Esophagus muscularis mucosa (tissue), 4 donors: ENCODE measurements at regions not wholly inside any gene's neighbourhood (a gene's known extent, or its start where the extent isn't known, plus 50 kb on each side); places are given as distances from the start of the nearest gene placed in this dataset.

ENCODE experiments used
- EP300 ChIP-seq: sonication (generic); formaldehyde crosslinking; IDR thresholded peaks from one replicate; pipeline ENCODE4 v1.6.1; 2017; ENCODE audit warnings: antibody characterized with exemption
- POLR2A ChIP-seq: fragments of 450-650 bp; IDR thresholded peaks from one replicate; pipeline ENCODE4 v1.6.1; 2017; ENCODE audit warnings: antibody characterized with exemption, moderate library complexity, mild to moderate bottlenecking, low read depth
- POLR2AphosphoS5 ChIP-seq, 2 donors: sonication (generic); formaldehyde crosslinking; IDR thresholded peaks; one replicate each; pipeline ENCODE4 v1.6.1; 2017; ENCODE audit warnings: antibody characterized with exemption in 2 of 2
- TF ChIP-seq, protein P1 (sequence below), 3 experiments: fragments of 200-600 bp in 2 of 3; fragments of 450-650 bp in 1 of 3; sonication (generic) in 2 of 3; IDR thresholded peaks; one replicate each; pipeline ENCODE4 v1.5.1; 2017 to 2019; ENCODE audit warnings: antibody characterized with exemption in 3 of 3, mild to moderate bottlenecking in 2 of 3, moderate library complexity in 1 of 3

DNA sequence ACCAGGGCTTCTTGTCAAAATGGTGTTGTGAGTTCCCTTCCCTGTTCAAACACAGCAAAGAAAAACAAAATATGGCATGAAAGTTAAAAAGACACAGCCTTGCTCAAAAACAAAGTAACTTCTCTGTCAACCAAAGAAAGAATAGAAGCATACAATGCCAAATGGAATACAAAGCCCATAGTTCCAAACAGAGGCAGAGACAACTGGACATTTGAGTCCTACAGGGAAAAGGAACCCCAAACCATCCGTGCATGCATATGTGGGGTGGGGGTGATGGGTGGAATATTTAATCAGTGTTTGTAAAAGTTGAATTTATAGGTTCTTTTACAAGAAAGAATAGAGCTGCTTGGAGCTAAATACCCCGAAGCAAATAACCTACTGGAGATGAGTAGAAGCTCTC lies 218.7 kb downstream of the FAM76B start:
- TF ChIP-seq POLR2AphosphoS5 (IDR thresholded peaks at IDR 0.05) (no peak), POLR2A (no peak), EP300 (no peak)
- TF ChIP-seq, protein P1, sequence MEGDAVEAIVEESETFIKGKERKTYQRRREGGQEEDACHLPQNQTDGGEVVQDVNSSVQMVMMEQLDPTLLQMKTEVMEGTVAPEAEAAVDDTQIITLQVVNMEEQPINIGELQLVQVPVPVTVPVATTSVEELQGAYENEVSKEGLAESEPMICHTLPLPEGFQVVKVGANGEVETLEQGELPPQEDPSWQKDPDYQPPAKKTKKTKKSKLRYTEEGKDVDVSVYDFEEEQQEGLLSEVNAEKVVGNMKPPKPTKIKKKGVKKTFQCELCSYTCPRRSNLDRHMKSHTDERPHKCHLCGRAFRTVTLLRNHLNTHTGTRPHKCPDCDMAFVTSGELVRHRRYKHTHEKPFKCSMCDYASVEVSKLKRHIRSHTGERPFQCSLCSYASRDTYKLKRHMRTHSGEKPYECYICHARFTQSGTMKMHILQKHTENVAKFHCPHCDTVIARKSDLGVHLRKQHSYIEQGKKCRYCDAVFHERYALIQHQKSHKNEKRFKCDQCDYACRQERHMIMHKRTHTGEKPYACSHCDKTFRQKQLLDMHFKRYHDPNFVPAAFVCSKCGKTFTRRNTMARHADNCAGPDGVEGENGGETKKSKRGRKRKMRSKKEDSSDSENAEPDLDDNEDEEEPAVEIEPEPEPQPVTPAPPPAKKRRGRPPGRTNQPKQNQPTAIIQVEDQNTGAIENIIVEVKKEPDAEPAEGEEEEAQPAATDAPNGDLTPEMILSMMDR (IDR thresholded peaks at IDR 0.05): no peak
